Testis (tissue), 2 donors: ENCODE measurements at regions not wholly inside any gene's neighbourhood (a gene's known extent, or its start where the extent isn't known, plus 50 kb on each side); places are given as distances from the start of the nearest gene placed in this dataset.

ENCODE experiments used
- CTCF ChIP-seq, 3 experiments: fragments of 450-650 bp in 2 of 3; fragments of 200-600 bp in 1 of 3; sonication (generic) in 1 of 3; IDR thresholded peaks; one replicate each; pipeline ENCODE4 v1.5.1; 2016 to 2019; ENCODE audit warnings: antibody characterized with exemption in 3 of 3, mild to moderate bottlenecking in 2 of 3, moderate library complexity in 1 of 3
- POLR2A ChIP-seq: fragments of 450-650 bp; IDR thresholded peaks from one replicate; pipeline ENCODE4 v1.6.1; 2017; ENCODE audit warnings: antibody characterized with exemption, mild to moderate bottlenecking, moderate library complexity

GRCh38 chrX:144259054-144259453, 375.2 kb downstream of the UBE2NL start:
- no peak for TF ChIP-seq POLR2A
- no peak for TF ChIP-seq CTCF (IDR thresholded peaks at IDR 0.05)
